H1 (cell line): ENCODE measurements at regions not wholly inside any gene's neighbourhood (a gene's known extent, or its start where the extent isn't known, plus 50 kb on each side); places are given as distances from the start of the nearest gene placed in this dataset.

Experiments
- ASH2L ChIP-seq: fragments of 200-600, 300-600 bp; sonication (generic); IDR thresholded peaks from one replicate; pipeline ENCODE4 v1.7.1; 2017; ENCODE audit warnings: low read length
- BRCA1 ChIP-seq: IDR thresholded peaks from 2 replicates; pipeline ENCODE4 v1.6.1; 2012; ENCODE audit warnings: low read depth, low read length, improper control_type of control experiment
- EGR1 ChIP-seq: IDR thresholded peaks from 2 replicates; pipeline ENCODE4 v1.6.1; 2011; ENCODE audit warnings: low read depth, low read length, borderline replicate concordance
- EP300 ChIP-seq, 2 experiments: IDR thresholded peaks; 1 replicate in 1 of 2; 2 replicates in 1 of 2; pipeline ENCODE4 v1.6.1; 2011 to 2012; ENCODE audit warnings: low read depth in 2 of 2, low read length in 2 of 2, mild to moderate bottlenecking in 2 of 2, borderline replicate concordance in 1 of 2, inconsistent platforms in 1 of 2, moderate library complexity in 1 of 2
- PHF8 ChIP-seq: fragments of 200-600 bp; sonication (generic); conservative IDR thresholded peaks from 2 replicates; pipeline ENCODE4 v1.7.1; 2012; ENCODE audit warnings: low read depth, mild to moderate bottlenecking, inconsistent platforms, low read length, moderate library complexity
- RFX5 ChIP-seq: IDR thresholded peaks from 2 replicates; pipeline ENCODE4 v1.6.1; 2011; ENCODE audit warnings: low read depth, low read length, improper control_type of control experiment, borderline replicate concordance
- SRF ChIP-seq: IDR thresholded peaks from 2 replicates; pipeline ENCODE4 v1.6.1; 2011; ENCODE audit warnings: mild to moderate bottlenecking, low read depth, low read length, moderate library complexity
- TF ChIP-seq, protein P1 (sequence below): IDR thresholded peaks from 2 replicates; pipeline ENCODE4 v1.6.1; 2012; ENCODE audit warnings: inconsistent platforms

DNA sequence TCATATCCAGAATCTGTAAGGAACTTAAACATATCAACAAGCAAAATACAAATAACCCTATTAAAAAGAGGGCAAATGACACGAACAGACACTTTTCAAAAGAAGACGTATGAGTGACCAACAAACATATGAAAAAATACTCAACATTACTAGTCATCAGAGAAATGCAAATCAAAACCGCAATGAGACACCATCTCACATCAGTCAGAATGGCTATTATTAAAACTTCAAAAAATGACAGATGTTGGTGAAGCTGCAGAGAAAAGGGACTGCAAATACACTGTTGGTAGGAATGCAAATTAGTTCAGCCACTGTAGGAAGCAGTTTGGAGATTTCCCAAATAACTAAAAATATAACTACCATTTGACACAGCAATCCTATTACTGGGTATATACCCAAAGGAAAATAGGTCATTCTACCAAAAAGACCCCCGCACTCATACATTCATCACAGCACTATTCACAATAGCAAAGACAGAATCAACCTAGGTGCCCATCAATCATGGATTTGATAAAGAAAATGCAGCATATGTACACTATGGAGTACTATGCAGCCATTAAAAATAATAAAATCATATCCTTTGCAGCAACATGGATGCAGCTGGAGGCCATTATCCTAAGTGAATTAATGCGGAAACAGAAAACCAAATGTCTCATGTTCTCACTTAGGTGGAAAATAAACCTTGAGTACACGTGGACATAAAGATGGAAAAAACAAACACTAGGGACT lies 230.1 kb upstream of the RAB4A start (continued):
- no peak for TF ChIP-seq SRF
- TF ChIP-seq ASH2L: no peak
- TF ChIP-seq EP300 (IDR thresholded peaks at IDR 0.05; ENCODE audit: borderline replicate concordance in 1 of 2, low read depth in 2 of 2, low read length in 2 of 2): no peak
- TF ChIP-seq RFX5: no peak
- TF ChIP-seq PHF8: no peak
- no peak for TF ChIP-seq EGR1
- TF ChIP-seq, protein P1, sequence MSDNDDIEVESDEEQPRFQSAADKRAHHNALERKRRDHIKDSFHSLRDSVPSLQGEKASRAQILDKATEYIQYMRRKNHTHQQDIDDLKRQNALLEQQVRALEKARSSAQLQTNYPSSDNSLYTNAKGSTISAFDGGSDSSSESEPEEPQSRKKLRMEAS: no peak
- no peak for TF ChIP-seq BRCA1
- TF ChIP-seq, all 59 proteins: peak for 0
